ENCODE measurements at regions not wholly inside any gene's neighbourhood (a gene's known extent, or its start where the extent isn't known, plus 50 kb on each side); places are given as distances from the start of the nearest gene placed in this dataset.
A peak's percentile ranks its signal among the peaks of the same experiment; 100 is the strongest.
"Not testable (repeated sequence)": the region's sequence is repeated elsewhere in the genome, so short reads cannot be mapped to it uniquely, and the experiment has no call there.

DNA sequence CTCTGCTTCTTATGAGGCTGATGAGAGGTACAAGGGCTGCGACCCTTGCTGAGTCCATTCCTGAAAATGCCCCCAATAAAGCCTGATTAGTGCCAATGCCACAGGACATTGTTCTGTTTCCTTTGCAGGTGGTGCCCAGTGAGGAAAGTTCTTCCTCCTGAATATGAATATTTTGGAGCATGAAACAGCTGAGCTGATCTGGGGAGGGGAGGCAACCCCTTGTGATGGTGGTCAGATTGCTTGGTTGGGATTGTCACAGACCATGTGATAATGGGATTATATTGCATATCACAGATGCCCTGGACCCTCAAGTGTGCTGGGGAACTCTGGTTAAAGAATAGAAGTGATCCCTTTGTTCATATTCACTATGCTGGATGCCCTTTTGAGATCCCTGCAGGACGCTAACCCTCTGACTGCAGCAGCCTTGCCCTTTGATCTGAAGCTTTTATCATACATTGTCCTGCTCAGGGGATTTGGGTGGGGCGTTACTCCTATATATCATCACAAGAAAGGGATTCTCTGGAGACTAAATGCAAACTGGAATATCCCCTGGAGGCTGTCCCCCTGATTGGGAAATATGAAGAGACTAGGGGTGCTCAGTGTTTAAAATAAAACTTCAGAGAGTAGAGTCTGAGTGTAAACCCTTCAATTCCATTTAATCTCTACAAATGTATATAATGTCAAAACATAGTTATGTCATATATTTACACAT, 76.9 kb upstream of the TOP3B start:
- Histone ChIP-seq H4K20me1 (ENCODE audit: insufficient read depth, low read length) (no peaks in the 10 kb centered on the region), H3K9me2 (ENCODE audit: low read depth, low read length) (no peaks in the 10 kb centered on the region), H3K4me1 (ENCODE audit: insufficient read depth, low read length, severe bottlenecking) (peaks cover 55% of the 10 kb centered on the region), H3K4me3 (ENCODE audit: low read depth, low read length, poor library complexity, severe bottlenecking) (peak overlapping the region; percentile 21), H3K36me3 (ENCODE audit: insufficient read depth, low read length) (no peaks in the 10 kb centered on the region), H3K27ac (ENCODE audit: low read depth, low read length, poor library complexity, severe bottlenecking) (peak overlapping the region; percentile 90), H2AFZ (ENCODE audit: low read length) (no peak overlapping the region), H3K9ac (ENCODE audit: low read length) (peak overlapping the region; percentile 57; the same call in 1 of the 2 replicates), H3K9me3 (ENCODE audit: low read length) (no peaks in the 10 kb centered on the region), H3K79me2 (ENCODE audit: insufficient read depth, low read length) (no peaks in the 10 kb centered on the region), H3K4me2 (ENCODE audit: low read length) (peak overlapping the region; percentile 64; the same call in 1 of the 2 replicates), H3F3A (ENCODE audit: insufficient read depth, low read length) (no peaks in the 10 kb centered on the region), H3K27me3 (ENCODE audit: insufficient read depth, low read length) (no peaks in the 10 kb centered on the region)
- TF ChIP-seq EZH2 (IDR thresholded peaks at IDR 0.05; ENCODE audit: borderline replicate concordance, low read length): no peak
- TF ChIP-seq, protein P1, sequence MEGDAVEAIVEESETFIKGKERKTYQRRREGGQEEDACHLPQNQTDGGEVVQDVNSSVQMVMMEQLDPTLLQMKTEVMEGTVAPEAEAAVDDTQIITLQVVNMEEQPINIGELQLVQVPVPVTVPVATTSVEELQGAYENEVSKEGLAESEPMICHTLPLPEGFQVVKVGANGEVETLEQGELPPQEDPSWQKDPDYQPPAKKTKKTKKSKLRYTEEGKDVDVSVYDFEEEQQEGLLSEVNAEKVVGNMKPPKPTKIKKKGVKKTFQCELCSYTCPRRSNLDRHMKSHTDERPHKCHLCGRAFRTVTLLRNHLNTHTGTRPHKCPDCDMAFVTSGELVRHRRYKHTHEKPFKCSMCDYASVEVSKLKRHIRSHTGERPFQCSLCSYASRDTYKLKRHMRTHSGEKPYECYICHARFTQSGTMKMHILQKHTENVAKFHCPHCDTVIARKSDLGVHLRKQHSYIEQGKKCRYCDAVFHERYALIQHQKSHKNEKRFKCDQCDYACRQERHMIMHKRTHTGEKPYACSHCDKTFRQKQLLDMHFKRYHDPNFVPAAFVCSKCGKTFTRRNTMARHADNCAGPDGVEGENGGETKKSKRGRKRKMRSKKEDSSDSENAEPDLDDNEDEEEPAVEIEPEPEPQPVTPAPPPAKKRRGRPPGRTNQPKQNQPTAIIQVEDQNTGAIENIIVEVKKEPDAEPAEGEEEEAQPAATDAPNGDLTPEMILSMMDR (IDR thresholded peaks at IDR 0.05; ENCODE audit: low read length): no peak

DNA sequence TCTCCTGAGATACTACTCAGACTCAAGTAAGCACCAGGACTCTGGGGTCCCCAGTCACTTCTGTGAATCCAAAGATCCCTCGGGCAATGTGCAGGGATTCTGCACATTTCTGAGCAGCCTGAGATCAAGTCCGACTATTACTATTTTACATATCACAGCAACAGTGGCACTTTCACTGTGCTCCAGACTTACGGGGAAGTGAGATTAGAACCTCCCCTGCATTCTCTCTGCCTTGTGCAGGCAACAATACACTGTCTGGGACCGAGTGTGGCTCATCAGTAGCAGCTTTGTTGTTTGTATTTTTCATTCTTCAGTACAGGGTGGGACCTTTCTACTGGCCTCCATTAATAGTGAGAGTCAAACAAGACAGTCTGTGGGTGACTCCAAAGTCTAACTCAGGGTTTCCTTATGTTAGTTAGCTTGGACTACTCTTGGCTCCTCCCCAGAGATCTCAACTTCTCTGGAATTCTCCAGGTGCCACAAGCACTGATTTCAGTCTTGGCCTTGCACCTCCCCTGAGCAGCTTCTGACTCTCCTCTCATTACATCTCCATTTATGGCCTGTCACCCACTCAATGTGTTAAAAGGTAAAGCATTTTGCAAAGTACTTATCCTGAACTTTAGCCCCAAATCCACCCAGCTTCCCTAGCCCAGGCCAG, 76.2 kb upstream of the TOP3B start:
- Histone ChIP-seq H3K9me2 (ENCODE audit: low read depth, low read length) (no peaks in the 10 kb centered on the region), H3K36me3 (ENCODE audit: insufficient read depth, low read length) (no peaks in the 10 kb centered on the region), H3K27me3 (ENCODE audit: insufficient read depth, low read length) (no peaks in the 10 kb centered on the region), H3K9ac (ENCODE audit: low read length) (peak overlapping the region; percentile 57), H3F3A (ENCODE audit: insufficient read depth, low read length) (no peaks in the 10 kb centered on the region), H3K4me2 (ENCODE audit: low read length) (peak overlapping the region; percentile 64), H4K20me1 (ENCODE audit: insufficient read depth, low read length) (no peaks in the 10 kb centered on the region), H3K27ac (ENCODE audit: low read depth, low read length, poor library complexity, severe bottlenecking) (peak overlapping the region; percentile 90), H3K79me2 (ENCODE audit: insufficient read depth, low read length) (no peaks in the 10 kb centered on the region), H3K9me3 (ENCODE audit: low read length) (no peaks in the 10 kb centered on the region), H2AFZ (ENCODE audit: low read length) (peak overlapping the region; percentile 73; the same call in 1 of the 2 replicates), H3K4me3 (ENCODE audit: low read depth, low read length, poor library complexity, severe bottlenecking) (peak overlapping the region; percentile 21), H3K4me1 (ENCODE audit: insufficient read depth, low read length, severe bottlenecking) (peaks cover 55% of the 10 kb centered on the region)
- TF ChIP-seq EZH2 (IDR thresholded peaks at IDR 0.05; ENCODE audit: borderline replicate concordance, low read length): no peak
- TF ChIP-seq, protein P1 (IDR thresholded peaks at IDR 0.05; ENCODE audit: low read length): no peak

DNA sequence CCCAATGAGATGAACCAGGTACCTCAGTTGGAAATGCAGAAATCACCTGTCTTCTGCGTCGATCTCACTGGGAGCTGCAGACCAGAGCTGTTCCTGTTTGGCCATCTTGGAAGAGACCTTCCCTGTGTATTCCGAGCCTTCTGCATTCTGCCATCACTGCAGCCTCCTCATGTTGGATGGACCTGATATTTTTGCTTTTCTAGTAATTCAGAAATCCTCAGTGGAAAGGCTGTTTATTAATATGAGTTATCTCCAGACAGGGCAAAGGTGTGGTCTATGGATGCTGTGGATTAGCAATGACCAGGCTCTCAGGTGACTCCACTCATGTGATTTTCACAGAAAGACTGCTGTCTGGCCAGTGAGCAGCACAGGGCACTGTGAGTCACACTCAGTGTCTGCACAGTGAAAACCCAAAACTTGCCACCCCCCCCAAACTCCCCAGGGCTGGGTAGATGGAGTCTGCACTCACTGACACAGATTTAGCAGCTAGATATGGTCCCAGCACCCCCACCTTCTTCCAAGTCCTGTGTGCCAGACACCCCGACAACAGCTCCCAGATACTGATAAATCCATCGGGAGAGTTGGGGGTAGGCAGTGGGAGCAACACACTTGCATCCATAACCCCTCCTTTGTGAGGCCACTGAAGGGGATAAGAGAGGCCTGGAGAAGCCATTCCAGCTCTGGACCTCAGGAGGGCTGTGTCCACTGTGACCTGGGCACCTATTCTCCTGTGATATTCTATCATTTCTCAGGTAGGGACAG, 75.2 kb upstream of the TOP3B start:
- Histone ChIP-seq H3K4me2 (ENCODE audit: low read length) (peak overlapping the region; percentile 64; the same call in 1 of the 2 replicates), H3K36me3 (ENCODE audit: insufficient read depth, low read length) (no peaks in the 10 kb centered on the region), H3F3A (ENCODE audit: insufficient read depth, low read length) (no peaks in the 10 kb centered on the region), H3K9ac (ENCODE audit: low read length) (peak overlapping the region; percentile 57), H3K9me2 (ENCODE audit: low read depth, low read length) (no peaks in the 10 kb centered on the region), H3K9me3 (ENCODE audit: low read length) (no peaks in the 10 kb centered on the region), H3K27ac (ENCODE audit: low read depth, low read length, poor library complexity, severe bottlenecking) (peak overlapping the region; percentile 90), H3K4me1 (ENCODE audit: insufficient read depth, low read length, severe bottlenecking) (peaks cover 55% of the 10 kb centered on the region), H3K27me3 (ENCODE audit: insufficient read depth, low read length) (no peaks in the 10 kb centered on the region), H4K20me1 (ENCODE audit: insufficient read depth, low read length) (no peaks in the 10 kb centered on the region), H3K79me2 (ENCODE audit: insufficient read depth, low read length) (no peaks in the 10 kb centered on the region), H2AFZ (ENCODE audit: low read length) (peak overlapping the region; percentile 73; the same call in 1 of the 2 replicates), H3K4me3 (ENCODE audit: low read depth, low read length, poor library complexity, severe bottlenecking) (peak overlapping the region; percentile 21)
- TF ChIP-seq, protein P1 (IDR thresholded peaks at IDR 0.05; ENCODE audit: low read length): no peak
- TF ChIP-seq EZH2 (IDR thresholded peaks at IDR 0.05; ENCODE audit: borderline replicate concordance, low read length): no peak

DNA sequence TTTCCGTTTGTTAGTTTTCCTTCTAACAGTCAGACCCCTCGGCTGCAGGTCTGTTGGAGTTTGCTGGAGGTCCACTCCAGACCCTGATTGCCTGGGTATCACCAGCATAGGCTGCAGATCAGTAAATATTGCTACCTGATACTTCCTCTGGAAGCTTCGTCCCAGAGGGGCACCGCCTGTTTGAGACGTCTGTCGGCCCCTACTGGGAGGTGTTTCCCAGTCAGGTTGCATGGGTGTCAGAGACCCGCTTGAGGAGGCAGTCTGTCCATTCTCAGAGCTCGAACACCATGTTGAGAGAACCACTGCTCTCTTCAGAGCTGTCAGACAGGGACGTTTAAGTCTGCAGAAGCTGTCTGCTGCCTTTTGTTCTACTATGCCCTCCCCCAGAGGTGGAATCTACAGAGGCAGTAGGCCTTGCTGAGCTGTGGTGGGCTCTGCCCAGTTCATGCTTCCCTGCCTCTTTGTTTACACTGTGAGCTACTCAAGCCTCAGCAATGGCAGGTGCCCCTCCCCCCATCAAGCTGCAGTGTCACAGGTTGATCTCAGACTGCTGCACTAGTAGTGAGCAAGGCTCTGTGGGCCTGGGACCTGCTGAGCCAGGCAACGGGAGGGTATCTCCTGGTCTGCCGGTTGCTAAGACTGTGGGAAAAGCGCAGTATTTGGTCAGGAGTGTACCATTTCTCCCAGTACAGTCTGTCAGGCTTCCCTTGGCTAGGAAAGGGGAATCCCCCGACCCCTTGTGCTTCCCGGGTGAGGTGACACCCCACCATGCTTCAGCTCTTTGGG, 74.4 kb upstream of the TOP3B start:
- H3K4me3 ChIP-seq (ENCODE audit: low read depth, low read length, poor library complexity, severe bottlenecking); H3K36me3 ChIP-seq (ENCODE audit: insufficient read depth, low read length); H2AFZ ChIP-seq (ENCODE audit: low read length); H3F3A ChIP-seq (ENCODE audit: insufficient read depth, low read length); H4K20me1 ChIP-seq (ENCODE audit: insufficient read depth, low read length); H3K27me3 ChIP-seq (ENCODE audit: insufficient read depth, low read length); H3K79me2 ChIP-seq (ENCODE audit: insufficient read depth, low read length); H3K9me3 ChIP-seq (ENCODE audit: low read length); H3K9me2 ChIP-seq (ENCODE audit: low read depth, low read length): not testable (repeated sequence)
- Histone ChIP-seq H3K4me2 (ENCODE audit: low read length) (peak overlapping the region; percentile 41), H3K4me1 (ENCODE audit: insufficient read depth, low read length, severe bottlenecking) (peaks cover 55% of the 10 kb centered on the region), H3K27ac (ENCODE audit: low read depth, low read length, poor library complexity, severe bottlenecking) (peak overlapping the region; percentile 90), H3K9ac (ENCODE audit: low read length) (peak overlapping the region; percentile 57; the same call in 1 of the 2 replicates)

All from OCI-LY1 (cell line).